ENCODE measurements at regions not wholly inside any gene's neighbourhood (a gene's known extent, or its start where the extent isn't known, plus 50 kb on each side); places are given as distances from the start of the nearest gene placed in this dataset.

GRCh38 chr2:8080063-8080462 lies 601.8 kb upstream of the ID2 start:
- Histone ChIP-seq H3K36me3 (ENCODE audit: control insufficient read depth in 1 of 2, insufficient read depth in 2 of 2, low read depth in 1 of 2, low read length in 2 of 2) (no peaks in the 10 kb centered on the region), H3K9ac (ENCODE audit: low read length) (no peak overlapping the region), H3K4me3 (ENCODE audit: insufficient read depth in 1 of 2, low read depth in 1 of 2, low read length in 2 of 2) (no peak overlapping the region), H2AFZ (ENCODE audit: low read depth, low read length) (no peak overlapping the region), H2AK5ac (ENCODE audit: low read length, severe bottlenecking) (no peak overlapping the region), H3K4ac (ENCODE audit: low read depth in 1 of 2, low read length in 2 of 2) (no peak overlapping the region), H4K91ac (ENCODE audit: low read length) (no peak overlapping the region), H2BK5ac (ENCODE audit: low read depth, low read length, poor library complexity, severe bottlenecking) (no peak overlapping the region), H3K4me2 (ENCODE audit: low read length, poor library complexity, severe bottlenecking) (no peak overlapping the region), H3K4me1 (ENCODE audit: control insufficient read depth, insufficient read depth, low read depth, low read length) (no peaks in the 10 kb centered on the region), H3K14ac (ENCODE audit: low read length in 2 of 2) (no peak overlapping the region), H2BK120ac (ENCODE audit: low read depth, low read length) (no peak overlapping the region), H4K8ac (ENCODE audit: low read length) (no peak overlapping the region), H3K9me3 (ENCODE audit: control insufficient read depth, low read length) (no peaks in the 10 kb centered on the region), H2BK15ac (ENCODE audit: low read depth, poor library complexity, severe bottlenecking) (no peak overlapping the region), H2BK12ac (ENCODE audit: low read length in 2 of 2) (no peak overlapping the region), H3K79me1 (replicated peaks; ENCODE audit: low read length, poor library complexity, severe bottlenecking) (no peaks in the 10 kb centered on the region), H3K18ac (ENCODE audit: low read depth in 1 of 2, low read length in 2 of 2) (no peak overlapping the region), H3K23ac (ENCODE audit: low read length in 2 of 2) (no peak overlapping the region), H3K27ac (ENCODE audit: low read length, poor library complexity, severe bottlenecking) (no peak overlapping the region), H3K27me3 (ENCODE audit: control insufficient read depth in 1 of 2, insufficient read depth in 1 of 2, low read length in 2 of 2) (no peaks in the 10 kb centered on the region)
- DNase-seq: no peak

DNA sequence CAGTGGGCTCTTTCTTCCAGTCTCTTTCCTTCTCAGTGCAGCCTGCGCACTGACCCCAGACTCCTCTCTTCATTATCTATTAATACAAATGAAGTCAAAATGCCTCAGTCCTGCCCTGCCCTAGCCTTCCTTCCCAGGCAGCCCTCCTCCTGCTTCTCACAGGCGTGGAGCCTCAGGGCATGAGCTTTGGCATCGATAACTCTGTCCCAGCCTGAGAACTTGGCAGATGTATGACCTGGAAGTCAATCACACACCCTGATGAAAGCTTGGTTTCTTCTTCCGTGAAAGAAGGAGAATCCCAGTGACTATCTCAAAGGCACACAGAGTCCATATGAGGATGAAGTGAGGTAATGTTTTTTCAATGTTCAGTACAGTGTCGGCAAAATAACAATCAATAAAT lies 600.7 kb upstream of the ID2 start:
- no peak overlapping the region for H2BK15ac ChIP-seq (ENCODE audit: low read depth, poor library complexity, severe bottlenecking)
- H3K23ac ChIP-seq (ENCODE audit: low read length in 2 of 2): no peak overlapping the region
- no peak overlapping the region for H2BK5ac ChIP-seq (ENCODE audit: low read depth, low read length, poor library complexity, severe bottlenecking)
- H3K36me3 ChIP-seq (ENCODE audit: control insufficient read depth in 1 of 2, insufficient read depth in 2 of 2, low read depth in 1 of 2, low read length in 2 of 2): no peaks in the 10 kb centered on the region
- H2AK5ac ChIP-seq (ENCODE audit: low read length, severe bottlenecking): no peak overlapping the region
- H3K27me3 ChIP-seq (ENCODE audit: control insufficient read depth in 1 of 2, insufficient read depth in 1 of 2, low read length in 2 of 2): no peaks in the 10 kb centered on the region
- H3K4ac ChIP-seq (ENCODE audit: low read depth in 1 of 2, low read length in 2 of 2): no peak overlapping the region
- H3K4me3 ChIP-seq (ENCODE audit: insufficient read depth in 1 of 2, low read depth in 1 of 2, low read length in 2 of 2): no peak overlapping the region
- no peak overlapping the region for H3K27ac ChIP-seq (ENCODE audit: low read length, poor library complexity, severe bottlenecking)
- H3K79me1 ChIP-seq (replicated peaks; ENCODE audit: low read length, poor library complexity, severe bottlenecking): no peaks in the 10 kb centered on the region
- H2BK120ac ChIP-seq (ENCODE audit: low read depth, low read length): no peak overlapping the region
- H3K9ac ChIP-seq (ENCODE audit: low read length): no peak overlapping the region
- no peak overlapping the region for H2BK12ac ChIP-seq (ENCODE audit: low read length in 2 of 2)
- H4K91ac ChIP-seq (ENCODE audit: low read length): no peak overlapping the region
- WGBS: 95% methylated on average over 4 of the region's 5 CpGs
- no peak overlapping the region for H3K14ac ChIP-seq (ENCODE audit: low read length in 2 of 2)
- H3K18ac ChIP-seq (ENCODE audit: low read depth in 1 of 2, low read length in 2 of 2): no peak overlapping the region
- no peaks in the 10 kb centered on the region for H3K4me1 ChIP-seq (ENCODE audit: control insufficient read depth, insufficient read depth, low read depth, low read length)
- no peak overlapping the region for H3K4me2 ChIP-seq (ENCODE audit: low read length, poor library complexity, severe bottlenecking)
- DNase-seq: no peak
- no peak overlapping the region for H4K8ac ChIP-seq (ENCODE audit: low read length)
- H2AFZ ChIP-seq (ENCODE audit: low read depth, low read length): no peak overlapping the region
- no peaks in the 10 kb centered on the region for H3K9me3 ChIP-seq (ENCODE audit: control insufficient read depth, low read length)

- DNase-seq: no peak
- H3K4ac ChIP-seq (ENCODE audit: low read depth in 1 of 2, low read length in 2 of 2): no peak overlapping the region
- no peak overlapping the region for H2BK15ac ChIP-seq (ENCODE audit: low read depth, poor library complexity, severe bottlenecking)
- H3K4me3 ChIP-seq (ENCODE audit: insufficient read depth in 1 of 2, low read depth in 1 of 2, low read length in 2 of 2): no peak overlapping the region
- no peaks in the 10 kb centered on the region for H3K79me1 ChIP-seq (replicated peaks; ENCODE audit: low read length, poor library complexity, severe bottlenecking)
- H3K27me3 ChIP-seq (ENCODE audit: control insufficient read depth in 1 of 2, insufficient read depth in 1 of 2, low read length in 2 of 2): no peaks in the 10 kb centered on the region
- no peak overlapping the region for H2BK12ac ChIP-seq (ENCODE audit: low read length in 2 of 2)
- H3K23ac ChIP-seq (ENCODE audit: low read length in 2 of 2): no peak overlapping the region
- H3K18ac ChIP-seq (ENCODE audit: low read depth in 1 of 2, low read length in 2 of 2): no peak overlapping the region
- no peak overlapping the region for H4K8ac ChIP-seq (ENCODE audit: low read length)
- H3K36me3 ChIP-seq (ENCODE audit: control insufficient read depth in 1 of 2, insufficient read depth in 2 of 2, low read depth in 1 of 2, low read length in 2 of 2): no peaks in the 10 kb centered on the region
- no peak overlapping the region for H4K91ac ChIP-seq (ENCODE audit: low read length)
- over 99% methylated on average over 3 of the region's 4 CpGs for WGBS
- H3K14ac ChIP-seq (ENCODE audit: low read length in 2 of 2): no peak overlapping the region
- no peak overlapping the region for H2BK120ac ChIP-seq (ENCODE audit: low read depth, low read length)
- no peaks in the 10 kb centered on the region for H3K9me3 ChIP-seq (ENCODE audit: control insufficient read depth, low read length)
- no peak overlapping the region for H2AK5ac ChIP-seq (ENCODE audit: low read length, severe bottlenecking)
- H3K4me1 ChIP-seq (ENCODE audit: control insufficient read depth, insufficient read depth, low read depth, low read length): peaks cover 10% of the 10 kb centered on the region
- H3K27ac ChIP-seq (ENCODE audit: low read length, poor library complexity, severe bottlenecking): no peak overlapping the region
- H3K4me2 ChIP-seq (ENCODE audit: low read length, poor library complexity, severe bottlenecking): no peak overlapping the region
- no peak overlapping the region for H2BK5ac ChIP-seq (ENCODE audit: low read depth, low read length, poor library complexity, severe bottlenecking)
- H3K9ac ChIP-seq (ENCODE audit: low read length): no peak overlapping the region
- no peak overlapping the region for H2AFZ ChIP-seq (ENCODE audit: low read depth, low read length)
These were observed 599.0 kb upstream of the ID2 start for GRCh38 chr2:8082840-8083239.

DNA sequence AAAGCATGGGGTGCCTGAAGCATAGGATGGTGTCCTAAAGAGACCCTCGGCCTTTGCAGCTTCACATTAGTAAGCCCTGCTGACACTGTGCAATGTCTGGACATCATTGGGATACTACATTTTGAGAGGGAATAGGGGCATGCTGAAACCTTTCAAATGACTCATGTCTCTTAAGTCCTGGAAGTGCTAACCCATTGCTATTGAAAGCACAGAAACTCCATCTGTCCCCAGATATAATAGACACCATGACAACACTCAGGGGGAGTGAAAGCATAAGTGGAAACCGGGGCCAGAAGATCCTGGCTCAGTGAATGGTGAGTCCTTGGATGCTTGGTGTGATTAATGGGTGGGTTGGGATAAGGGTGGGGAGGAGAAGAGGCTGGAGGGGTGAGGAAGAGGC lies 595.5 kb upstream of the ID2 start:
- Histone ChIP-seq H3K4me3 (ENCODE audit: insufficient read depth in 1 of 2, low read depth in 1 of 2, low read length in 2 of 2) (no peak overlapping the region), H2BK5ac (ENCODE audit: low read depth, low read length, poor library complexity, severe bottlenecking) (no peak overlapping the region), H2AFZ (ENCODE audit: low read depth, low read length) (no peak overlapping the region), H3K79me1 (replicated peaks; ENCODE audit: low read length, poor library complexity, severe bottlenecking) (no peaks in the 10 kb centered on the region), H4K91ac (ENCODE audit: low read length) (no peak overlapping the region), H3K9ac (ENCODE audit: low read length) (peak overlapping the region; percentile 82), H3K36me3 (ENCODE audit: control insufficient read depth in 1 of 2, insufficient read depth in 2 of 2, low read depth in 1 of 2, low read length in 2 of 2) (no peaks in the 10 kb centered on the region), H3K14ac (ENCODE audit: low read length in 2 of 2) (no peak overlapping the region), H2BK15ac (ENCODE audit: low read depth, poor library complexity, severe bottlenecking) (peak overlapping the region; percentile 31), H3K18ac (ENCODE audit: low read depth in 1 of 2, low read length in 2 of 2) (peak overlapping the region; percentile 40 to 69), H3K4ac (ENCODE audit: low read depth in 1 of 2, low read length in 2 of 2) (no peak overlapping the region), H3K4me1 (ENCODE audit: control insufficient read depth, insufficient read depth, low read depth, low read length) (peaks cover 12% of the 10 kb centered on the region), H2BK120ac (ENCODE audit: low read depth, low read length) (peak overlapping the region; percentile 27), H3K4me2 (ENCODE audit: low read length, poor library complexity, severe bottlenecking) (no peak overlapping the region), H4K8ac (ENCODE audit: low read length) (peak overlapping the region; percentile 19), H3K27ac (ENCODE audit: low read length, poor library complexity, severe bottlenecking) (no peak overlapping the region), H2AK5ac (ENCODE audit: low read length, severe bottlenecking) (no peak overlapping the region), H2BK12ac (ENCODE audit: low read length in 2 of 2) (peak overlapping the region; percentile 6 to 82), H3K23ac (ENCODE audit: low read length in 2 of 2) (no peak overlapping the region), H3K9me3 (ENCODE audit: control insufficient read depth, low read length) (no peaks in the 10 kb centered on the region), H3K27me3 (ENCODE audit: control insufficient read depth in 1 of 2, insufficient read depth in 1 of 2, low read length in 2 of 2) (no peaks in the 10 kb centered on the region)
- peak; percentile 60 for DNase-seq
- 62% methylated on average over 2 of the region's 2 CpGs for WGBS

All from mesenchymal stem cell (in vitro differentiated cells and primary cell).